ENCODE measurements at regions not wholly inside any gene's neighbourhood (a gene's known extent, or its start where the extent isn't known, plus 50 kb on each side); places are given as distances from the start of the nearest gene placed in this dataset.

- H3K27me3 ChIP-seq (ENCODE audit: control insufficient read depth in 1 of 2, insufficient read depth in 2 of 2, low read length in 1 of 2): no peaks in the 10 kb centered on the region
- ATAC-seq (ENCODE audit: low FRiP score): no peak
- no peak overlapping the region for H3K4me3 ChIP-seq (ENCODE audit: low read length in 2 of 2)
- intact Hi-C loops (cut with DNase I): no loop called here
- no peaks in the 10 kb centered on the region for H3K36me3 ChIP-seq (ENCODE audit: control insufficient read depth in 1 of 2, insufficient read depth in 2 of 2, low read length in 1 of 2)
- no peaks in the 10 kb centered on the region for H3K9me3 ChIP-seq (ENCODE audit: control insufficient read depth, low read length)
- WGBS, 2 donors: 77 to 86% methylated on average over 7 of the region's 7 CpGs
- H3K27ac ChIP-seq (ENCODE audit: low read depth in 1 of 2, low read length in 2 of 2): no peak overlapping the region
- DNase-seq: no peak
- H3K4me1 ChIP-seq (ENCODE audit: control insufficient read depth in 1 of 2, insufficient read depth in 2 of 2, low read length in 2 of 2): no peaks in the 10 kb centered on the region
Observed at GRCh38 chr10:113967126-113967525, 76.5 kb upstream of the ADRB1 start.

GRCh38 chr10:113970641-113971040 lies 73.0 kb upstream of the ADRB1 start:
- intact Hi-C loops (cut with DNase I): no loop called here
- DNase-seq (no peak), ATAC-seq (ENCODE audit: low FRiP score) (no peak)

GRCh38 chr10:113971349-113971973 lies 72.2 kb upstream of the ADRB1 start:
- Histone ChIP-seq H3K4me1 (ENCODE audit: control insufficient read depth in 1 of 2, insufficient read depth in 2 of 2, low read length in 2 of 2) (no peaks in the 10 kb centered on the region), H3K4me3 (ENCODE audit: low read length in 2 of 2) (no peak overlapping the region), H3K36me3 (ENCODE audit: control insufficient read depth in 1 of 2, insufficient read depth in 2 of 2, low read length in 1 of 2) (no peaks in the 10 kb centered on the region), H3K9me3 (ENCODE audit: control insufficient read depth, low read length) (peaks cover 2% of the 10 kb centered on the region), H3K27ac (ENCODE audit: low read depth in 1 of 2, low read length in 2 of 2) (no peak overlapping the region), H3K27me3 (ENCODE audit: control insufficient read depth in 1 of 2, insufficient read depth in 2 of 2, low read length in 1 of 2) (no peaks in the 10 kb centered on the region)
- no peak for ATAC-seq (ENCODE audit: low FRiP score)
- intact Hi-C loops (cut with DNase I): no loop called here
- 87 to 90% methylated on average over 3 of the region's 3 CpGs for WGBS, 2 donors
- no peak for DNase-seq

More at GRCh38 chr10:113970641-113971040, 73.0 kb upstream of the ADRB1 start:
- H3K4me1 ChIP-seq (ENCODE audit: control insufficient read depth in 1 of 2, insufficient read depth in 2 of 2, low read length in 2 of 2): no peaks in the 10 kb centered on the region
- no peaks in the 10 kb centered on the region for H3K27me3 ChIP-seq (ENCODE audit: control insufficient read depth in 1 of 2, insufficient read depth in 2 of 2, low read length in 1 of 2)
- no peaks in the 10 kb centered on the region for H3K36me3 ChIP-seq (ENCODE audit: control insufficient read depth in 1 of 2, insufficient read depth in 2 of 2, low read length in 1 of 2)
- H3K27ac ChIP-seq (ENCODE audit: low read depth in 1 of 2, low read length in 2 of 2): no peak overlapping the region
- no peak overlapping the region for H3K4me3 ChIP-seq (ENCODE audit: low read length in 2 of 2)
- peaks cover 2% of the 10 kb centered on the region for H3K9me3 ChIP-seq (ENCODE audit: control insufficient read depth, low read length)

- no peak overlapping the region for H3K4me3 ChIP-seq (ENCODE audit: low read length in 2 of 2)
- no peaks in the 10 kb centered on the region for H3K27me3 ChIP-seq (ENCODE audit: control insufficient read depth in 1 of 2, insufficient read depth in 2 of 2, low read length in 1 of 2)
- WGBS, 2 donors: 92 to 93% methylated on average over 7 of the region's 7 CpGs
- DNase-seq (no peak), ATAC-seq (ENCODE audit: low FRiP score) (no peak)
- no peaks in the 10 kb centered on the region for H3K4me1 ChIP-seq (ENCODE audit: control insufficient read depth in 1 of 2, insufficient read depth in 2 of 2, low read length in 2 of 2)
- H3K9me3 ChIP-seq (ENCODE audit: control insufficient read depth, low read length): peaks cover 2% of the 10 kb centered on the region
- H3K27ac ChIP-seq (ENCODE audit: low read depth in 1 of 2, low read length in 2 of 2): no peak overlapping the region
- intact Hi-C loops (cut with DNase I): no loop called here
- no peaks in the 10 kb centered on the region for H3K36me3 ChIP-seq (ENCODE audit: control insufficient read depth in 1 of 2, insufficient read depth in 2 of 2, low read length in 1 of 2)
Observed at GRCh38 chr10:113977174-113977573, 66.5 kb upstream of the ADRB1 start.

- ATAC-seq (ENCODE audit: low FRiP score): no peak
- Histone ChIP-seq H3K4me3 (ENCODE audit: low read length in 2 of 2) (no peak overlapping the region), H3K9me3 (ENCODE audit: control insufficient read depth, low read length) (no peaks in the 10 kb centered on the region), H3K27ac (ENCODE audit: low read depth in 1 of 2, low read length in 2 of 2) (no peak overlapping the region), H3K36me3 (ENCODE audit: control insufficient read depth in 1 of 2, insufficient read depth in 2 of 2, low read length in 1 of 2) (no peaks in the 10 kb centered on the region), H3K27me3 (ENCODE audit: control insufficient read depth in 1 of 2, insufficient read depth in 2 of 2, low read length in 1 of 2) (no peaks in the 10 kb centered on the region), H3K4me1 (ENCODE audit: control insufficient read depth in 1 of 2, insufficient read depth in 2 of 2, low read length in 2 of 2) (no peaks in the 10 kb centered on the region)
- no peak for DNase-seq
- 89 to 90% methylated on average over 9 of the region's 9 CpGs for WGBS, 2 donors
- intact Hi-C loops (cut with DNase I): no loop called here
Observed at GRCh38 chr10:113978802-113979201, 64.9 kb upstream of the ADRB1 start.

GRCh38 chr10:113979409-113979808 lies 64.3 kb upstream of the ADRB1 start:
- Histone ChIP-seq H3K36me3 (ENCODE audit: control insufficient read depth in 1 of 2, insufficient read depth in 2 of 2, low read length in 1 of 2) (no peaks in the 10 kb centered on the region), H3K9me3 (ENCODE audit: control insufficient read depth, low read length) (no peaks in the 10 kb centered on the region), H3K4me1 (ENCODE audit: control insufficient read depth in 1 of 2, insufficient read depth in 2 of 2, low read length in 2 of 2) (no peaks in the 10 kb centered on the region), H3K27me3 (ENCODE audit: control insufficient read depth in 1 of 2, insufficient read depth in 2 of 2, low read length in 1 of 2) (no peaks in the 10 kb centered on the region), H3K27ac (ENCODE audit: low read depth in 1 of 2, low read length in 2 of 2) (no peak overlapping the region), H3K4me3 (ENCODE audit: low read length in 2 of 2) (no peak overlapping the region)
- DNase-seq (no peak), ATAC-seq (ENCODE audit: low FRiP score) (no peak)
- 83 to 84% methylated on average over 7 of the region's 7 CpGs for WGBS, 2 donors
- intact Hi-C loops (cut with DNase I): no loop called here

GRCh38 chr10:113980408-113981087 lies 63.1 kb upstream of the ADRB1 start:
- 73 to 80% methylated on average over 3 of the region's 3 CpGs for WGBS, 2 donors
- Histone ChIP-seq H3K36me3 (ENCODE audit: control insufficient read depth in 1 of 2, insufficient read depth in 2 of 2, low read length in 1 of 2) (no peaks in the 10 kb centered on the region), H3K27me3 (ENCODE audit: control insufficient read depth in 1 of 2, insufficient read depth in 2 of 2, low read length in 1 of 2) (no peaks in the 10 kb centered on the region), H3K9me3 (ENCODE audit: control insufficient read depth, low read length) (no peaks in the 10 kb centered on the region), H3K27ac (ENCODE audit: low read depth in 1 of 2, low read length in 2 of 2) (no peak overlapping the region), H3K4me3 (ENCODE audit: low read length in 2 of 2) (no peak overlapping the region), H3K4me1 (ENCODE audit: control insufficient read depth in 1 of 2, insufficient read depth in 2 of 2, low read length in 2 of 2) (no peaks in the 10 kb centered on the region)
- DNase-seq: no peak
- ATAC-seq (ENCODE audit: low FRiP score): no peak
- intact Hi-C loops (cut with DNase I): no loop called here

GRCh38 chr10:113982296-113982695 lies 61.4 kb upstream of the ADRB1 start:
- Histone ChIP-seq H3K36me3 (ENCODE audit: control insufficient read depth in 1 of 2, insufficient read depth in 2 of 2, low read length in 1 of 2) (no peaks in the 10 kb centered on the region), H3K27ac (ENCODE audit: low read depth in 1 of 2, low read length in 2 of 2) (no peak overlapping the region), H3K4me1 (ENCODE audit: control insufficient read depth in 1 of 2, insufficient read depth in 2 of 2, low read length in 2 of 2) (no peaks in the 10 kb centered on the region), H3K27me3 (ENCODE audit: control insufficient read depth in 1 of 2, insufficient read depth in 2 of 2, low read length in 1 of 2) (no peaks in the 10 kb centered on the region), H3K9me3 (ENCODE audit: control insufficient read depth, low read length) (no peaks in the 10 kb centered on the region), H3K4me3 (ENCODE audit: low read length in 2 of 2) (no peak overlapping the region)
- DNase-seq (no peak), ATAC-seq (ENCODE audit: low FRiP score) (no peak)
- intact Hi-C loops (cut with DNase I): no loop called here

- no peak for DNase-seq
- no peaks in the 10 kb centered on the region for H3K27me3 ChIP-seq (ENCODE audit: control insufficient read depth in 1 of 2, insufficient read depth in 2 of 2, low read length in 1 of 2)
- 48% methylated on average over 4 of the region's 4 CpGs for WGBS, 2 donors
- H3K4me1 ChIP-seq (ENCODE audit: control insufficient read depth in 1 of 2, insufficient read depth in 2 of 2, low read length in 2 of 2): no peaks in the 10 kb centered on the region
- no peak overlapping the region for H3K4me3 ChIP-seq (ENCODE audit: low read length in 2 of 2)
- H3K27ac ChIP-seq (ENCODE audit: low read depth in 1 of 2, low read length in 2 of 2): no peak overlapping the region
- H3K9me3 ChIP-seq (ENCODE audit: control insufficient read depth, low read length): no peaks in the 10 kb centered on the region
- ATAC-seq (ENCODE audit: low FRiP score): no peak
- intact Hi-C loops (cut with DNase I): no loop called here
- no peaks in the 10 kb centered on the region for H3K36me3 ChIP-seq (ENCODE audit: control insufficient read depth in 1 of 2, insufficient read depth in 2 of 2, low read length in 1 of 2)
Observed at GRCh38 chr10:113982769-113983168, 60.9 kb upstream of the ADRB1 start.

All from aorta (tissue), 5 donors.